MM.1S (cell line): ENCODE measurements at regions not wholly inside any gene's neighbourhood (a gene's known extent, or its start where the extent isn't known, plus 50 kb on each side); places are given as distances from the start of the nearest gene placed in this dataset.

Experiments
- EZH2 ChIP-seq: fragments of 300-600 bp; sonication (generic); optimal IDR thresholded peaks from 2 replicates; pipeline ENCODE3; 2017; ENCODE audit warnings: low read depth, mild to moderate bottlenecking, antibody characterized with exemption, low read length, mixed read lengths
- TF ChIP-seq, protein P1 (sequence below): fragments of 300-600 bp; sonication (generic); IDR thresholded peaks from 2 replicates; pipeline ENCODE4 v1.5.1; 2016; ENCODE audit warnings: antibody characterized with exemption, low read length, mixed read lengths

DNA sequence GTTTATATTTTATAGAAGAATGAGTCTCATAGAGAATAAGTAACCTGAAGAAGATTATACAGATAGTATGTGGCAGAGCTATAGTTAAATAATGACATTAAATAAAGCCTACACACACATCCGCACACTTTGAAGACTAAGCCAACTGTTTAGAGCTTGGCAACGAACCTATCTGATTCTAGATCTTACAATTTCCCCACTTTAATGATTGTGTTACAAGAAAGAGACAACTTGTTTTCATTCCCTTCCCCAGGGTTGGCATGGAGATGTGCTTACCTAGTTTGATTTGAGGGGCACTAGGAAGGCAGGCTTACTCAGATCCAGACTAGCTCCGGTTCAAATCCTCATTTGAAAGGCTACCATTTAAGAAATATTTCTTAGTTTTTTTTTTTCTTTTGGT lies 61.9 kb upstream of the CBLB start:
- no peak for TF ChIP-seq EZH2
- TF ChIP-seq, protein P1, sequence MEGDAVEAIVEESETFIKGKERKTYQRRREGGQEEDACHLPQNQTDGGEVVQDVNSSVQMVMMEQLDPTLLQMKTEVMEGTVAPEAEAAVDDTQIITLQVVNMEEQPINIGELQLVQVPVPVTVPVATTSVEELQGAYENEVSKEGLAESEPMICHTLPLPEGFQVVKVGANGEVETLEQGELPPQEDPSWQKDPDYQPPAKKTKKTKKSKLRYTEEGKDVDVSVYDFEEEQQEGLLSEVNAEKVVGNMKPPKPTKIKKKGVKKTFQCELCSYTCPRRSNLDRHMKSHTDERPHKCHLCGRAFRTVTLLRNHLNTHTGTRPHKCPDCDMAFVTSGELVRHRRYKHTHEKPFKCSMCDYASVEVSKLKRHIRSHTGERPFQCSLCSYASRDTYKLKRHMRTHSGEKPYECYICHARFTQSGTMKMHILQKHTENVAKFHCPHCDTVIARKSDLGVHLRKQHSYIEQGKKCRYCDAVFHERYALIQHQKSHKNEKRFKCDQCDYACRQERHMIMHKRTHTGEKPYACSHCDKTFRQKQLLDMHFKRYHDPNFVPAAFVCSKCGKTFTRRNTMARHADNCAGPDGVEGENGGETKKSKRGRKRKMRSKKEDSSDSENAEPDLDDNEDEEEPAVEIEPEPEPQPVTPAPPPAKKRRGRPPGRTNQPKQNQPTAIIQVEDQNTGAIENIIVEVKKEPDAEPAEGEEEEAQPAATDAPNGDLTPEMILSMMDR: no peak
